COLO668 (cell line): ENCODE measurements at regions not wholly inside any gene's neighbourhood (a gene's known extent, or its start where the extent isn't known, plus 50 kb on each side); places are given as distances from the start of the nearest gene placed in this dataset.

ENCODE experiments used
- DNase-seq: peaks from one replicate; lab custom pipeline; 2025; ENCODE audit not compliant: unreplicated experiment; lab: John Stamatoyannopoulos, UW

DNA sequence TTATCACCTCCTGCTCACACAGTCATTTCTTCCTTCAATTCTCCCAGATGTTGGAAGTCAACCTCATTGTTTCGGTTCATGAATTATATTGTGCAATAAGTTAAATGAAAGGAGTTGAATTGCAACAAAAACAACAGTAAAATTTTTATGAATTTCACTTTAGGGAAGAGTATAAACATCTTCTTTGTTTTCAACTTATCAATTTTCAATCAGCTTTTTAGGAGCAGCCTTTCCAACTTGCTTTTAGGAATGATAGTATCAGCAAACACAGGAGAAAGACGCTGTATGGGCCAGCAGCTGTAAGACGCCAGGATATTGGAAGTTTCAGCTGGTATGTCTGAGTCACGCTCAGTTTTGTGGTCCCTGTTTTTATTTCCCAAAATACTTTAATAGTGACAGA lies 132.5 kb upstream of the ARGLU1 start:
- DNase-seq, result no peak

DNA sequence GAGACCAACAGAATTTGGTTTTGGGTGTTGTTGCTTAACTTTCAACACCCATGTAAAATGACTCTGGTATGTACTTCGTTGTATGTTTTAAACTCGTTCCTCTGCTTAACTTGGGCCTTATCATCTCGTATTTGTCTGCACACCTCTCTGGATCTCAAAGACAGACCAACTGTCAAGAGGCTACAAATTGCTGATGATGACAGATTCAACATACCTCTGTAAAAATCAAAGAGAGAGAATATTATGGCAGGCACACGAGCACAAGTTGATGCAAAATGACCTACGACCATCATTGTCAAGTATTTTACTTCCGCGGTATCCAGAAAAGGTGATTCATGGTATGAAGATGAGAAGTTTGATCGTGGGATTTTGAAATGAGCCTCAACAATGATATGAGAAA lies 132.1 kb upstream of the ARGLU1 start:
- no peak for DNase-seq

DNA sequence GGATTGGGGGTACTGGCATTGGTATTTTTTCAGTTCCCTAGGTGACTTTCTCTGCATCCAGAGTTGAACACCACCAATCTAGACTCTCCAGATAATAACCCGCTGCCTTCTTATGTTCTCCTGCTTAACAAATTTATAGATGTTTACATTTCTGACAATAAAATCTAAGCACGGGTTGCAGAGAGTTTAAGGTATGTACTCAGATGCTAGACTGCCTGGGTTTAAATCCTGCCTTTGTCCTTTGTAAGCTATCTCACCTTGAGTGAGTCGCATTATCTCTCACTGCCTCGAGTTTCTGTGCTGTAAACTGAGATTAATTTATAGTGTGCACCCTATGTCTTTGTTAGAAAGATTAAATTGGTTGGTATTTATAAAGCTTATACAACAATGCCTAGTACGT lies 131.4 kb upstream of the ARGLU1 start:
- no peak for DNase-seq

DNA sequence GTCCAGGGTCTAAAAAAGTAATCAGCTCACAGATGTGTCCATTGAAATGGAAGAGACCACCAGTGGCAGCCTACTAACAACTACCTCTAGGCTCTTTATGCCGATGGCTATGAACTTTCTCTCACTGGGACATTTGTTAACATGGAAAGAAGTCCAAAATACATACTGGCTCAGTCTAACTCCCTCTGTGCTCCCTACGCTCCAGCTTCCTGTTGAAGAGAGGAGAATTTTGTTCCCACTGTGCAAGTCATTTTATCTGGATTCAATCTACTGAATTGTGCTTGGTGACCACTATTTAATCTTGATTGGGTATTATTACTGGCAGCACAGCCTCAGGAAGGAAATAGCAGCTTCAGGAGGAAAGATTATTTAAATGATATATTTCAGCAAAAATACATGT lies 128.8 kb upstream of the ARGLU1 start:
- DNase-seq, result no peak

DNA sequence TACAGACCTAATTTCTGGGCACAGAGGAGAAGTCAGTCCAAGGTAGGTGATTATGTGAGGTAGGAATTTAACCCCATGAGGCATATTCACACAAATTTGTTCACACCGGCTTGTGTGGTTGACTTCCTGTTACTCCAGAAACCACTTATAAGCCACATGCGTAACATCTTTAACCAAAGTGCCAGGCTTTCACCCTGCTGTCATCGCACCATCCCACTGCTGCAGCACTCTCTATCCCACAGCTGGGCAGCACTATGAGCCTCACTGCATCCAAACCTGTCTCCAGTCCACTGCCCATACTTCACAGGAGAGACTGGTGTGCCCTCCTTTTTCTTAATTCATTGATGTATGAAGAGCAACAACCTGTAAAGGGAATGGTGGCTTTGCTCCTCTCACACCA lies 128.2 kb upstream of the ARGLU1 start:
- no peak for DNase-seq

DNA sequence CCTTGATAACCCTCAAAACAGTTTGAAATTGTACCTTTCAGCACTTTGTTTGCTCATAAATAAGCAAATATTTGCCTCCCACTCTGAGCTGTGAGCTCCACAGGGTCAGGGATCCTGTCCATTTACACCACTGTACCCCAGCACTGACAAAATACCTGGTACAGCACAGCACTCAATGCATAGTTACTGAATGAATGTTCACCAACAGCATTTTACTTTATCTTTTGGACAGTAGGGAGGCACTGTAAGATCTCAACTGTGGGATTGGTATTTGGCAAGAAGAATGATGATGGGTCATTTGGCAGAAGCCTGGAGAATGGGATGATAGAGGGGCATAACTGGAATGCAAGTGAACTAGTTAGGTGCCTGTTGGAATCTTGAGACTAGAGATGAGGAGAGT lies 127.2 kb upstream of the ARGLU1 start:
- no peak for DNase-seq

DNA sequence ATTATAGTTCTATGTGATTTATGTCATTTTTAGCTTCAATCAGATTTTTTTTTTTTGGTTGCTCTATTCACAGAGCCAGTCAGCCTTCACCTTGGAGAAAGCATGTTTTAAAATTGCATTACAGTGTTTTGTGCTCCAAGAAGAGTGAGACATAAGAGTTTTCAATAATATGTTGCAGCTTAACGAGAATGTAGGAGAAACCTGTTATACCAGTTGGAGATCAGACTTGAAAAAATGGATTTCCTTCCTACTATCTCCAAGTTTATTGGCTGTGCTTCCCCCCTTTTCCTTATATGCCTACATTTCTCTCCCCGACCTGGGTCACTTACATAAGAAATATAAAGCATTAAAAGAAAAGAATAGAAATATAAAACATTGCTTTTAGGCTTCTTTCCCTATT lies 123.9 kb upstream of the ARGLU1 start:
- no peak for DNase-seq

DNA sequence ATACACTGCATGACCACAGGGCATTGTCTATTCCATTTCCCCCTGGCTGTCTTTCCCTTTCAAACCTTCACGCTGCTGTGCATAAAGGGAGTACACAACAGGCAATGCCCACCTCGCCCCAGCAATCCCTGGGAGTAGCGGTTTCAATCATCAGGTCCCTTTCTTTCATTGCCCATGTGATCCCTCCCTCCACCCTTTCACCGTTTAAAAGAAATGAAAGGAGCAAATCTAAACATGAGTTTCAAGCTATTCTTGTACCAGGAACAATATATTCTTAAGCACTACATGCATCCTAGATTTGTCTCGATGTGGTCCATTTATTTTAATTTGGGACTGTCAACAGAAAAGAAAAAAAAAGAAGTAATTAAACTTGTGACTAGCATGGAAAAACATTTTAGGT lies 123.4 kb upstream of the ARGLU1 start:
- no peak for DNase-seq

DNA sequence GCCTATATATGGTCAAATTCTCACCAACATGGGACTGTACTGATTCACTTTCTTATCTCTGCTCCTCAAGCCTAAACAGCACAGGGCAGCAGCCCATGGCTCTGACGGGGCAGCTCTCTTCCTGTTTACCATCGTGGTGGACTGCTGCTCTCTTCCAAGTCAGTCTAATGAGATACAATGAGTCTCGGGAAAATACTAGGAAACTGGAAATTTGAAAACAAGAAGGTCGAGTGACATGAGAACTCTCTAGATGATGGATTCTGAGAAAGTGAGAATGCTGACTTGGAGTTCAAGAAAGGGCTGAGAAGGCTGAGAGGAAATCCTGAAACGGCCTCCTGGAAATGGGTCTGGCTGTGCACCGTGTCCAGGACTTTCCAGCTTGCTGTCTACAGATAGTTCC lies 122.8 kb upstream of the ARGLU1 start:
- no peak for DNase-seq

DNA sequence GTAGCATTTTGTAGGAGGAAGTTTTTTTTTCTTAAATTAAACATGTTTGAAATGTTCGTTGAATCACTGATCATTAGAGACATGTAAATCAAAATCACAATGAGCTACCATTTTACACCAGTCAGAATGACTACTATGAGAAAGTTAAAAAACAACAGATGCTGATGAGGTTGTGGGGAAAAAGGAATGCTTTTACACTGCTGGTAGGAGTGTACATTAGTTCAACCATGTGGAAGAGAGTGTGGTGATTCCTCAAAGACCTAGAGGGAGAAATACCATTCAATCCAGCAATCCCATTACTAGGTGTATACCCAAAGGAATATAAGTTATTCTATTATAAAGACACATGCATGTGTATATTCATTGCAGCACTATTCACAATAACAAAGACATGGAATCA lies 122.0 kb upstream of the ARGLU1 start:
- no peak for DNase-seq

DNA sequence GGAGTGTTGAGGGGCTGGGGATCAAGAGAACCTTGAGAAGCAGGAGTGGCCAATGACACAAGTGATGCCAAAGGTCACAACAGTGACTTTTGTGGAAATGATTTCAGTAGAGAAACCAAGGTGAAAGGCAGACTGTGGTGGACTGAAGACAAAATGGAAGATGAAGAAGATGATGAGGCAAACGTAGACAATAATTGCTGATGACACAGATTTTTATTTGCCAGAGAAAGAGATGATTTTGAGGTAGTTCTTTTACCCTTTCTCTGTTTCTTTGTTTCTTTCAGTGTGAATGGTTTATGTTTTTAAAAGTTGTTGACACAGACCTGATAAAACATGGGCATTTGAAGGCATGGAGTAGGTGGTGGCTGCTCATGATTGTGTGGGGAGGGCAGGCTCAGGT lies 121.0 kb upstream of the ARGLU1 start:
- no peak for DNase-seq

DNA sequence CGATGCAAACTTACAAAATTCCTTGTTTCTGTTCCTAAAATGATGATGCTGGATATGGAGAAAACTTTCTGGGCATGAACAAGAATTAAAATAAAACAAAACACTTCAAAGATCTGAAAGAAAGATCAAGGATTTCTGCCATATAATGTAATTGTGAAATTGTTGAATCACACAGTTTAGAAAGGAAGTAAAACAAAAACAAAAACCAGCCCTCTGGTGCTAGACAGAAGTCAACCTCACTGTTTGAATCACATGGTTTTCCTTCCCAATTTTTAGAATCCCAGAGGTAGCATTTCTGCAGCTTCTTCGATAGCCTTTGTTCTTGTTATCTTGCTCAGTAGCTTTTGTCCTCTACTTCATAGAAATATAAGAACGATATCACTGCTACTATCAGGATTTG lies 118.2 kb upstream of the ARGLU1 start:
- no peak for DNase-seq

DNA sequence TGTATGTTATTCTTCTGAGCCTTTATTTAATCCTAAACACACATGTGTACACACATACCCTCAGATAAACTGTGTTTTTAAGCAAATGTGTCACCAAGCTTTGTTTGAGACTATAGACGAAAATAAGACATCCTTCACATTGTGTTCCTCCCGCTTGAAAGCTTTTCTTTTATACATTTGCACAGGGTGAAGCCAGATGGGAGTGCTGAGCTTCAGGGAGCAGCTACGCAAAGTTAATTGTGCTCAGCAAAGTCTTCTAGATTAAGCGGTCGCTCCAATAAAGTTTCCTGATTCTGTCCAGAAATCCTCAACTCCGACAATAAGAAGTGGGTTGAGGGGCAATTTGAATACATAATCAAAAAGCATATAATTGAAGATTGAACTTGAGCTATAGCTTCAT lies 117.2 kb upstream of the ARGLU1 start:
- DNase-seq, result no peak

DNA sequence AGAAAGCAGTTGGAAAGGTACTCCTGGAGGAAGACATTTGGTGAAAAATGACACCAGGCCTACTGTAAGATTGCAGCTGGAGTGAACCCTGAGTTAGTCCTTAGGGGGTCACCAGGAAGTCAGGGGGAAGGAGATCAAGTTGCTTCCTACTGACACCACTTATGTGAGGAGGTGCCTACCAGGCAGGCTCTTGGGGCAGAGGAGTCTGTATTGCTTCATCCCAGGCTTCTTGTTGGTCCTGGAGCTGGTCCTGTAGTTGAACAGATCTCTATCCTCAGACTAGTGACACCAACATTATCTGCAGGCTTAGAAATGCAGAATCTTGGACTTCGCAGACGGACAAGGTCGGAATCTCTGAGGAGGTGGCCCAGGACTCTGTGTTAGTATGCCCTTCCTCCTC lies 116.0 kb upstream of the ARGLU1 start:
- DNase-seq, result no peak

DNA sequence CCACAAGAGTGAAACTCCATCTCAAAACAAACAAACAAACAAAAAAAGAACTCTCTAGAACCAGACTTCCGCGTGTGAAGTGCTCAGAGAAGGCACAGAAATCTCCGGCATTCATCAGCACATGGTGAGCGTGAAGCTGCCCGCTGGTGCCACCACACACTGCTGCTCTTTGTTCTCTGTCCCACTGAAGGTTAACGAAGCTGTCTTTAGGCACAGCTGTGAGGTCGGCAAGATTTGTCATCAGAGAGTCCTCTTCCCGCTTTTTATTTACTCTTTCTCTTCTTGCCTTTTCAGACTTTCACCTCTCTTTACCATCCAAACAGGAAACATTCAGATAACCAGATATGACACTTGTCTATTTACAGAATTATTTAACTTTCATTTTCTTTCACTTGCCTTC lies 115.2 kb upstream of the ARGLU1 start:
- DNase-seq, result no peak

DNA sequence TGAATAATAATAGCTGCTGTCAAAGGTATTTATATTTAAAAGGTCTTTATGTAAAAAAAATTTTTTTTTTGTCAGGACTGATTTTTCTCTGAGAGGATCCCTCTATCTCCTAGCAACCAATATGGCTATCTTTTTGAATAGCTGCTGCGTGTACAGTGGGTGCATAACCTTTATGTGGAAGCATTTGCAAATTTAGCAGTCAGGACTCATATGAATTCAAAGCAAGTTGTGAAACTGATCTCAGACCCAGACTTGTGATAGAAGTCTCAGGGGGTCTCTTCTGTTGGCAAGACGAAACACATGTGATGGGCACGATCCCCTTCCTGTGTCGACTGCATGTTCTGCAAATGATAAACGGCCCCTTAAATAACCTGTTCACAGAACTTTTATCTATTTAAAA lies 114.1 kb upstream of the ARGLU1 start:
- DNase-seq, result no peak

DNA sequence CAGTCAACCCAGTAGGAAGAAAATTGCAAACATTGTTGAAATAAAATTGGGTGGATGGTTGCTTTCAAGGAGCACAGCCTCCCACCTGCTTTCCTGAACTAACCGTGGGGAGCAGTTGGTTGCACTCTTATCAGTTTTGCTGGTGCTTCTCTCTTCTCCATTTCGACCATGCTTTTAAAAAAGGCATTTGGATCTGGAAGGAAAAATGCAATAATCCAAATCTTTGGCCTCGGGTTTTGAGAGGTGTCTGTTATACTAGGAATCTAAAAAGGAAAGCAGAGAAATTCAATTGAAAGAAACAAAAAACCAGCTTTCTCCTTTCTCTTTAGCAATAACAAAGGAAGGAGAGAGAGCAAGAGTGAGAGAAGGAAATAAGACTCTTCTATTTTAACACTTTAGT lies 113.6 kb upstream of the ARGLU1 start:
- no peak for DNase-seq

DNA sequence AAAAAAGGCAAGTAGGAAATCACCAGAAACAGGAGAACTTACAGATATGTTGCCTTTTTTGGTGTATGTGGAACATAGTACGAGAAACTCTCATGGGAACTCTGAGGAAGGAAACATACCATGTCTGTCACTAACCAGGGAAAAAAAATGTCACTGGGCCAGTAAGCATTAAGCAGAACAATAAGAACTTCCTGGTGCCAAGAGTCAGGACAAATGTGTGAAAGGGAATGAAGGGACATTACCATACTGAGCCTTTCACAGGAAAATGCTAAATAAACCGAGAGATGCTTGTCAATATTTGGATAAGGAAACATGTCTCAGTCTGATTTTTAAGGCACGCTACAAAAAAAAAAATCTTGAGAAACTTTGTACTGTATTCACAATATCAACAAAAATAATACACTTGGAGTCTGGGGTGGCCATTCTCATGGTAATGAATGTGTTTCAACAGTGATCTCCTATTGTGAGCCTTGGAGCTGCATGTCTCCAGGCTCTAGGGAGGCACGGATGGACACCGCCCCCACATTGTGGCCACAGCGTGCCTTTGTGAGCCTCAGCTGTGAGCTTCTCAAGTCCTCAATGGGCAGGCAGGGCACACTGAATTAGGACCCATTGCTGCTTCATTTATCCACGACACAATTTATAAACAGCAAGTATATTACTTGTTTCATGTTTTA lies 113.0 kb upstream of the ARGLU1 start:
- no peak for DNase-seq

DNA sequence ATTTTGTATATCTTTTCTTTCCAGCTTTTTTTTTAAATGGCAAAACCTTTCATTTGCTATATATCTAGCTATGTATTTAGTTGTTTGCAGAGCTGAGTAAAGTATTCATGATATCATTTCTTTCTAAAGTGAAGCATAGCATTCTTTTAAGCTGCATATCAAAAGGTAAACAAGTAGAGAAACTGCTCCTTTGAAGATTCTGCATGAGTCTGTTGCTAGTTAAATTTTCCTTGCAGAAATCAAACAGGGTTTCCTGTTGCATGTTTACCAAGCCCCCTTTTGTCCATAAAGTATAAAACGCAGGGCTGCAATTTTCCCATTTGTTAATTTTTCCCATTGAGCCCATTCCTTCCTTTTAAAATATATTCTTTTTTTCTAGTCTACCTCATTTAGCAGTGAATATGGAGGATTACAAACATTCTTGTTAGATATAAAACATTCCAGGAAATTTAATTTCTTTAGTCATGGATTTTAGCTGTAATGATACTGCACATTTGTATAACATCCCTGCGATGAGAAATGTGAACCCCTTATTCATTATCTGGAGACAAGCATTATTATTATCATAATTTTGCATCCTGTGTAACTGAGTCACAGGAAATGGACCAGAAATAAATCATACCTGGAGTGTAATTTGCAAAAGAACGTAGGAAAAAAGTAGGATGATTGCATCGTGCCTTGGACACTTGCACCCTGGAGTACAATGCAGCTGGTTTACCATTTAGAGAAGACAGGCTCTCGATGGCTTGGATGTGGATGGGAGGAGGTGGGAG lies 110.9 kb upstream of the ARGLU1 start:
- DNase-seq, result no peak

DNA sequence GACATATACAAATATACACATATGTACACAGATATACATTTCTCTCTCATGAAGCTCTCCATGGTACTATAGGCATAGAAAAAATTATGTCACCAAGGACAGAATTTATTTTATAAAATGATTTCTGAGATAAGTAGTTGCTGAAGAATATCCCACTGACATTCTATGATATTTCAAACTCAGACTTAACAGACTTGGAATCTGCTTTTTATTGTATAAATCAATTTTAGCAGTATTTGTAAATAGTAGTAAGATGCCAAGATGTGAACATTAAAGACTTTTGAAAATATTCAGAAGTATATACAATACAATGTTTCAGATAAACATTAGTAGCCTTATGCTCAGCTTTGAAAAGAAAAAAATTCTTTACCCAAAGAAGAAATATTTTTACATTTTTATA lies 107.4 kb upstream of the ARGLU1 start:
- no peak for DNase-seq

DNA sequence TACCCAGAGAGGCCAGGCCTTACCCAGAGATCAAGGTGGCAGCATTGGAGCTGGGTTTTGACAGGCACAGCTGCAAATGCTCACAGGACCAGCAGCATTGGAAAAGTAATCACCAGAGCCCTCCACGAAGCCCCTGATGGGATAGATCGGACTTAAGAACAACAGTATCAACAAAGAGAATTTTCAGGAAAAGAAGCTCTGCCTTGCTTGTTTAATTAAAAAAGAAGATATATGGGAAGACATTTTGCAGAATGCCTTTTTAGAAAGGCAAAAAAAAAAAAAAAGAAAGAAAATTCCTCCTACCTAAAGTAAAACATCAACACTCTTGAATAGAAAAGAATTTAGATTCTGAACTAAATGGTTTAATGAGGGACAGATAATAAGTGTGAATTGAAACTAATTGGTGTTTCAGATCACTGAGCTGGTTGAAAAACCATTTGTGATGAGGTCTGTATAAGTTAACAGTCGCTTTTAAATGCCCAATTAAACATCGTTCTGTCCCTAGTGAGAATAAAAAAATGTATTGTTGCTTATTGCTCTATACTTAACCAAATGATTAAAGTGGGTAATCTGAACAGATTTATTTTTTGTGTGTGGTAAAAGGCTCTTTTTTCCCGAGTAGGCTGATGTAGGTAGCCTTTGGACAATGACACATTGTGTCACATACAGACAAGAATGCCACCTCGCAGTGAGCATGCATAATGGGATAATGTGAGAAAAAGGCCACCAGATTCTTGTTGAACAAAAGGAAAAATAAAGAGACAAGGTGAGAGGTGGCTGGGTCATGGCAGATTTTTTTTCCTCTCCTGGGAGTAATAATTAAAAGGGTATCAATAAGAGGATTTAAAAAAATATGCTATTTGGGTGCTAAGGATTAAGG lies 93.0 kb upstream of the ARGLU1 start:
- no peak for DNase-seq

DNA sequence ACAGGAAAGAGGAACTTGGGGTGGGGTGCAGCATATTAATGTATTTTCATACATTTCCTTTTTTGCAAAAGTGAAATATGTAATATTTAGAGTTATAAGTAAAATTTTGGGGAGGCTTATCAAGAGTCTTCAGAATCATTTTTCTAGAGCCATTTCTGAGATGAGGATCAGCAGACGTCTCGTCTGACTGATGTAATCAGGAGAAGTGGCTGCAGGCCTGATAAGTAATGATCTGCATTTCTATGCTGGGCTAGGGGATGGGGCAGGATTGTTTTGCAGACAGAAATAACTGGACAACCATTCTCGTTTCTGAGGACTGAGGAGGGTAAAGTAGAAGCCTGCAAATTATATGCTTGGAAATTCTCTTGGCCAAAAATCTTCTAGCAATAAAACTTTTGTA lies 89.2 kb upstream of the ARGLU1 start:
- no peak for DNase-seq
